SK-N-SH (cell line): ENCODE measurements at regions not wholly inside any gene's neighbourhood (a gene's known extent, or its start where the extent isn't known, plus 50 kb on each side); places are given as distances from the start of the nearest gene placed in this dataset.

Experiments used
- CTCF ChIA-PET: fragments of 300-600, 350-600 bp; formaldehyde crosslinking; extraction: SDS; loops from one replicate; lab custom pipeline; 2021; lab: Yijun Ruan, JAX
- POLR2A ChIA-PET: fragments of 350-600 bp; sonication (Branson Sonifier 250); formaldehyde crosslinking; extraction: SDS; loops from one replicate; lab custom pipeline; 2020; ENCODE audit warnings: antibody characterized with exemption, inconsistent platforms; lab: Yijun Ruan, JAX
- DNase-seq: peaks from one replicate; pipeline ENCODE4 v3.0.0; 2012
- H2AFZ ChIP-seq: fragments of 200-600 bp; sonication (generic); 2 replicates; pipeline ENCODE4 v1.8.1; 2016; ENCODE audit warnings: antibody characterized with exemption, mild to moderate bottlenecking, low read depth
- H3F3A ChIP-seq: fragments of 200-600 bp; sonication (generic); replicated peaks from 2 replicates; pipeline ENCODE3; 2016; ENCODE audit warnings: antibody characterized with exemption, mild to moderate bottlenecking; ENCODE audit not compliant: insufficient read depth
- H3K27ac ChIP-seq, 2 experiments: fragments of 200-500 bp in 1 of 2; fragments of 200-600 bp in 1 of 2; sonication (Bioruptor generic) in 1 of 2; sonication (generic), shearing (Covaris generic) in 1 of 2; 2 replicates each; pipeline versions ENCODE4 v1.5.1 to v1.6.1; 2014 to 2016; ENCODE audit warnings: low read depth in 2 of 2, inconsistent platforms in 1 of 2, low read length in 1 of 2, mild to moderate bottlenecking in 1 of 2, mixed read lengths in 1 of 2
- H3K27me3 ChIP-seq: fragments of 200-600 bp; sonication (generic), shearing (Covaris generic); 2 replicates; pipeline ENCODE4 v1.6.1; 2016; ENCODE audit warnings: mixed run types; ENCODE audit not compliant: insufficient read depth
- H3K36me3 ChIP-seq, 2 experiments: fragments of 200-500 bp in 1 of 2; fragments of 200-600 bp in 1 of 2; sonication (Bioruptor generic) in 1 of 2; sonication (generic) in 1 of 2; replicated peaks in 1 of 2; 2 replicates each; pipeline versions ENCODE3 to v1.5.1; 2014 to 2016; ENCODE audit warnings: low read length in 1 of 2, mild to moderate bottlenecking in 1 of 2; ENCODE audit not compliant: insufficient read depth in 2 of 2, control insufficient read depth in 1 of 2
- H3K4me1 ChIP-seq, 2 experiments: fragments of 200-500 bp in 1 of 2; fragments of 200-600 bp in 1 of 2; sonication (Bioruptor generic) in 1 of 2; sonication (generic), shearing (Covaris generic) in 1 of 2; 2 replicates each; pipeline versions ENCODE4 v1.5.1 to v1.6.1; 2014 to 2016; ENCODE audit warnings: low read depth in 1 of 2, low read length in 1 of 2, mixed run types in 1 of 2; ENCODE audit not compliant: insufficient read depth in 2 of 2, control insufficient read depth in 1 of 2
- H3K4me2 ChIP-seq: fragments of 200-600 bp; sonication (generic), shearing (Covaris generic); 2 replicates; pipeline ENCODE4 v1.6.1; 2017; ENCODE audit warnings: mixed run types
- H3K4me3 ChIP-seq, 2 experiments: fragments of 200-500 bp in 1 of 2; fragments of 200-600 bp in 1 of 2; sonication (Bioruptor generic) in 1 of 2; sonication (generic), shearing (Covaris generic) in 1 of 2; 2 replicates each; pipeline versions ENCODE4 v1.5.1 to v1.8.1; 2014 to 2016; ENCODE audit warnings: low read depth in 2 of 2, inconsistent platforms in 1 of 2, low read length in 1 of 2, mild to moderate bottlenecking in 1 of 2, mixed read lengths in 1 of 2, moderate library complexity in 1 of 2
- H3K79me2 ChIP-seq: fragments of 200-600 bp; sonication (generic); 2 replicates; pipeline ENCODE4 v1.8.1; 2017; ENCODE audit warnings: mild to moderate bottlenecking; ENCODE audit not compliant: insufficient read depth
- H3K9ac ChIP-seq: fragments of 200-600 bp; sonication (generic); 2 replicates; pipeline ENCODE4 v1.6.1; 2017; ENCODE audit warnings: mixed run types
- H3K9me2 ChIP-seq: fragments of 200-600 bp; sonication (generic); 2 replicates; pipeline ENCODE4 v1.6.1; 2017; ENCODE audit warnings: mixed run types
- H3K9me3 ChIP-seq: fragments of 200-600 bp; sonication (generic); 2 replicates; pipeline ENCODE4 v1.6.1; 2017; ENCODE audit warnings: mixed run types, mild to moderate bottlenecking, moderate library complexity
- H4K20me1 ChIP-seq: fragments of 200-600 bp; sonication (generic); 2 replicates; pipeline ENCODE4 v1.6.1; 2017; ENCODE audit warnings: mild to moderate bottlenecking, mixed run types; ENCODE audit not compliant: insufficient read depth
- ELF1 ChIP-seq: IDR thresholded peaks from 2 replicates; pipeline ENCODE4 v1.4.0; 2012
- FOSL2 ChIP-seq: IDR thresholded peaks from 2 replicates; pipeline ENCODE4 v1.4.0; 2012; ENCODE audit warnings: low read depth, mild to moderate bottlenecking, moderate library complexity, borderline replicate concordance
- MXI1 ChIP-seq: IDR thresholded peaks from 2 replicates; pipeline ENCODE4 v1.6.1; 2012; ENCODE audit warnings: mild to moderate bottlenecking, low read depth, low read length, improper control_type of control experiment
- NFIC ChIP-seq: IDR thresholded peaks from 2 replicates; pipeline ENCODE4 v1.4.0; 2012; ENCODE audit warnings: borderline replicate concordance
- RCOR1 ChIP-seq: fragments of 150-350 bp; IDR thresholded peaks from 2 replicates; pipeline ENCODE4 v1.6.1; 2017; ENCODE audit warnings: antibody characterized with exemption, low read length
- RXRA ChIP-seq: IDR thresholded peaks from 2 replicates; pipeline ENCODE4 v1.4.0; 2012; ENCODE audit warnings: low read depth, mild to moderate bottlenecking, borderline replicate concordance
- WGBS: methylation state at CpG from one replicate; pipeline ENCODE4 v1.1.6; 2017; ENCODE audit warnings: low lambda C conversion rate; 5-methylcytosine and 5-hydroxymethylcytosine counted together
- TF ChIP-seq, protein P1 (sequence below): IDR thresholded peaks from 2 replicates; pipeline ENCODE4 v1.4.0; 2012; ENCODE audit warnings: low read depth, borderline replicate concordance

- H3K4me1 ChIP-seq: peaks cover 0 to 13% of the 10 kb centered on the region in 2 experiments; a peak in 1 of 4 replicates
- H3F3A ChIP-seq: peaks cover 7% of the 10 kb centered on the region
- H3K9ac ChIP-seq: no peak overlapping the region
- ChIA-PET CTCF (no interaction called here), POLR2A (no interaction called here)
- no peak for DNase-seq
- H3K4me2 ChIP-seq: no peak overlapping the region
- 55% methylated on average over 2 of the region's 2 CpGs for WGBS
- H4K20me1 ChIP-seq: no peaks in the 10 kb centered on the region
- no peaks in the 10 kb centered on the region for H3K79me2 ChIP-seq
- H2AFZ ChIP-seq: no peak overlapping the region
- peak overlapping the region in 1 of 2 experiments; percentile 20; a peak in 1 of 4 replicates for H3K27ac ChIP-seq
- H3K4me3 ChIP-seq: no peak overlapping the region
- H3K27me3 ChIP-seq: no peaks in the 10 kb centered on the region
- TF ChIP-seq MXI1: no peak
- no peak for TF ChIP-seq FOSL2
- TF ChIP-seq, all 33 proteins: peak for 0
- Histone ChIP-seq H3K9me2 (no peaks in the 10 kb centered on the region), H3K36me3 (no peaks in the 10 kb centered on the region), H3K9me3 (no peaks in the 10 kb centered on the region)
Observed at GRCh38 chr5:14062178-14062577, 81.0 kb upstream of the TRIO start.

- ChIA-PET CTCF (no interaction called here), POLR2A (no interaction called here)
- H3F3A ChIP-seq: peaks cover 9% of the 10 kb centered on the region
- peak; percentile 16 for DNase-seq
- H3K9ac ChIP-seq: no peak overlapping the region
- no peaks in the 10 kb centered on the region for H3K27me3 ChIP-seq
- 72% methylated on average over 5 of the region's 5 CpGs for WGBS
- peaks cover 0 to 13% of the 10 kb centered on the region in 2 experiments; a peak in 1 of 4 replicates for H3K4me1 ChIP-seq
- H3K27ac ChIP-seq: no peak overlapping the region
- no peak overlapping the region for H3K4me3 ChIP-seq
- H3K4me2 ChIP-seq: no peak overlapping the region
- TF ChIP-seq RXRA (no peak), ELF1 (no peak), NFIC (no peak)
- TF ChIP-seq, protein P1, sequence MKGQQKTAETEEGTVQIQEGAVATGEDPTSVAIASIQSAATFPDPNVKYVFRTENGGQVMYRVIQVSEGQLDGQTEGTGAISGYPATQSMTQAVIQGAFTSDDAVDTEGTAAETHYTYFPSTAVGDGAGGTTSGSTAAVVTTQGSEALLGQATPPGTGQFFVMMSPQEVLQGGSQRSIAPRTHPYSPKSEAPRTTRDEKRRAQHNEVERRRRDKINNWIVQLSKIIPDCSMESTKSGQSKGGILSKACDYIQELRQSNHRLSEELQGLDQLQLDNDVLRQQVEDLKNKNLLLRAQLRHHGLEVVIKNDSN: peak; percentile 82
- H3K9me2 ChIP-seq: no peaks in the 10 kb centered on the region
- no peaks in the 10 kb centered on the region for H3K36me3 ChIP-seq
- H2AFZ ChIP-seq: no peak overlapping the region
- no peaks in the 10 kb centered on the region for H3K79me2 ChIP-seq
- H3K9me3 ChIP-seq: no peaks in the 10 kb centered on the region
- H4K20me1 ChIP-seq: no peaks in the 10 kb centered on the region
Observed at GRCh38 chr5:14061106-14061505, 82.0 kb upstream of the TRIO start.

DNA sequence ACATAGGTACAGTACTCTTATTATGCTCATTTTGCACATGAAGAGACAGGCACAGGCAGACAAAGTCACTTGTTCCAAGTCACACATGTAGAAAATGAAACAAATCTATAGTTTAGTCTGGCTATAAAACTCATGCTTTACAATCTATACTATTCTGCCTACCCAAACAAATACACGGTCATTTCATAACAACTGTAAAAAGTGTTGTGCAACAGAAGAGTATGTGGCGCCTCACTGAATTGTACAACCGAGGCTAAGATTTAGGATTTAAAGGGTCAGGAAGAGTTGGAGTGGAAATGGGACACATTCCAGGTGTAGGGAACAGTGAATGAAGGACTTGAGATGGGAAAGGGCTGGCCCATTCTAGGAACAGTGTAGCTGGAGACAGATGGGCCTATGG, 82.9 kb upstream of the TRIO start:
- H3K9me3 ChIP-seq: no peaks in the 10 kb centered on the region
- H3K4me2 ChIP-seq: no peak overlapping the region
- H2AFZ ChIP-seq: no peak overlapping the region
- H3K36me3 ChIP-seq: no peaks in the 10 kb centered on the region
- no peaks in the 10 kb centered on the region for H3K9me2 ChIP-seq
- POLR2A ChIA-PET: no interaction called here
- H3K27ac ChIP-seq: no peak overlapping the region
- no peak for DNase-seq
- H3K4me1 ChIP-seq: peaks cover 0 to 20% of the 10 kb centered on the region in 2 experiments; a peak in 2 of 4 replicates
- H3K4me3 ChIP-seq: no peak overlapping the region
- H3K27me3 ChIP-seq: no peaks in the 10 kb centered on the region
- 83% methylated on average over 3 of the region's 3 CpGs for WGBS
- TF ChIP-seq NFIC (no peak), RCOR1 (no peak)
- TF ChIP-seq, all 33 proteins: peak for 0
- Histone ChIP-seq H3K79me2 (no peaks in the 10 kb centered on the region), H4K20me1 (no peaks in the 10 kb centered on the region), H3K9ac (no peak overlapping the region), H3F3A (peaks cover 16% of the 10 kb centered on the region)
- CTCF ChIA-PET: no interaction called here
